ENCODE measurements at regions not wholly inside any gene's neighbourhood (a gene's known extent, or its start where the extent isn't known, plus 50 kb on each side); places are given as distances from the start of the nearest gene placed in this dataset.

DNA sequence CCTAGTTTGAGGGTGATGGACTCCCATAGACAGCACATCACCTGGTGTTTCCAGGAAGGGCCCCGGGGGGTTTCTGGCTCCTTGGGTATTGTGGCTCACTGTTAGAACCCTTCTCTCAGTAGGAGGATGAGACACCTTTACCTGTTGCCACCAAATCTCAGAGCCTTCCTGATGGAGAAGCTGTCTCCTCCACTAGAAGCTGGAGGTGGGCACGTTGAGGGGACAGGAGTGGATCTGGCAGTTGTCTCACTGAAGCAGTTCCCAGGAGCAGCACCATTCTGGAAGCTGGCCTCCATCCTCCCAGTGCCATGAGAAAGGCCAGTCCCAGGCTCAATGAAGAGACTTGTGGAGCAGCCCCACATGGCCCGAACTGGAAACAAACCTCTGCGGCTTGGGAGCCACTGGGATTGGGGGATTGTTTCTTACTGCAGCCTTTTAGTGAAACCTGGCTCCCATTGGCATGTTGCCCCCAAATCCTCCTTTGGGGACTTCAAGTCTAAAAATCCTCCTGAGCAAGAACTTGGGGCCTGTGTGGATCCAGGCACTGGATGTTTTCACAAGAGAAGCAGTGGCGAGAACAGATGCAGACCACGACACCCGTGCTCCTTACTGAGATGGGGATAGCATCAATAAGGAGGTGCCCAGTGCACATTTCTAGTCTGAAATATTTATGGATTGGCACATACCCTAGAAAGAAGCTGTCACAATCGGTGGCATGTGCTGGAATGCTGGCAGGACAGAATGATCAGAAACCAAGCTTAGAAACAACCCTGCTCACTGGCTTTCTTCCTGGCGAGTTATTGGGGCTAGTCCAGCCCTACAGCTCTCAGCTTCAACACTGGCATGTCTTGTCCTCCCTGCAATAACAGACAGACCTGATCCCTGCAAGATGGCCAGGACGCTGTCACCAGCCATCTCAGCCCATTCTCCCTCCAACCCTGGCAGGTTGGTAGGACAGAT lies 223.7 kb upstream of the AJAP1 start:
- DNase-seq (ENCODE audit: low spot score), result no peak

DNA sequence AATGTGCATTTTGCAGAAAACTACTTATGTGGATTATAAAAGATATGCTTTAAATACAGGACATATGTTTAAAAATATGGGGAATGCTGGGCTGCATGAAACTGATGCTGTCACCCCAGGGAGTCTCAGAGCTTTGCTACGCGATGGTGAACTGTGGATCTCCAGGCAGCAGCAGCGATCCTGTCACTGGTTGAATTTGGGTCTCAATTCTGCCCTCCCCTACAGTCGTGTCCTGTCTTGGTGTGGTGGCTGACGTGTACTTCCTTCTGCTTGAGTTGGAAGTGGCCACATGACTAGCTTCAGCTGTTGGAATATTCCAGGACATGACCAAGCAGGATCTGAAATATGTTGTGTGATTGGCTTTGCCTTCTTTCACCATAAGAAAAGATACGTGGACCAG lies 222.9 kb upstream of the AJAP1 start:
- no peak for DNase-seq (ENCODE audit: low spot score)

DNA sequence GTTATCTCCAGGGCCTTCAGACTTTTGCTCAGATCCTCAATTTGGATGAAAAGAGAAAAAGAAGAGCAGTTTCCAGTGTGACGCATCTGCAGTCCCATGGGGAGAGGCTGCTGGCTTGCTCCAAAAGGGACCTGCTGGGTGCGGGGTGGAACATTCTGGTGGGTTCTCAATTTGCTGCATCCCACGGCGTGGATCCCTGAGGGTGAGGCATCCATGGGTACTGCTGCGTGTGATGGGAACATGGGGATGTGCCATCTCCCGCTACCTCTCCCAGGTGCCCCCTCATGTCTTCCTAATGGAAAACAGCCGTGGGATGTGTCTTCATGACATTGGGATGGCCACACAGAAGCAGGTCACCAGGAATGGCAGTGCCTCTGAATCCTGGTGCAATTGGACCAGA lies 221.3 kb upstream of the AJAP1 start:
- no peak for DNase-seq (ENCODE audit: low spot score)

DNA sequence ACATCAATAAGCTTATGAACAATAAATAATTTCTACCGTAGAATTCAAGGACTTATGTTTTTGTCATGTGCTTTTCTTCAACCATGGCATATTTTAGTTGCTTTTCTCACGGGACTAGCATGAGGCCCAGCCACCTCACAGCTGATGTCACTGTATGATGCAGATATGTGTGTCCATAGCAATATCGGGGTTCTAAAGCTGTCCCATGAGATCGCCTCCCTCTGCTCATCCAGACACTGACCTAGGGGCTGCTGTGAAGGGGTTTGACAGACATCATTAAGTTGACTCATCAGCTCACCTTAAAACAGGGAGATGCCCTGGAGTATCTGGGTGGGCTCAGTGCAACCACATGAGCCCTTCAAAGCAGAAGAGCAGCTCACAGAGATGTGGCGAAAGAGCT lies 210.3 kb upstream of the AJAP1 start:
- no peak for DNase-seq (ENCODE audit: low spot score)

DNA sequence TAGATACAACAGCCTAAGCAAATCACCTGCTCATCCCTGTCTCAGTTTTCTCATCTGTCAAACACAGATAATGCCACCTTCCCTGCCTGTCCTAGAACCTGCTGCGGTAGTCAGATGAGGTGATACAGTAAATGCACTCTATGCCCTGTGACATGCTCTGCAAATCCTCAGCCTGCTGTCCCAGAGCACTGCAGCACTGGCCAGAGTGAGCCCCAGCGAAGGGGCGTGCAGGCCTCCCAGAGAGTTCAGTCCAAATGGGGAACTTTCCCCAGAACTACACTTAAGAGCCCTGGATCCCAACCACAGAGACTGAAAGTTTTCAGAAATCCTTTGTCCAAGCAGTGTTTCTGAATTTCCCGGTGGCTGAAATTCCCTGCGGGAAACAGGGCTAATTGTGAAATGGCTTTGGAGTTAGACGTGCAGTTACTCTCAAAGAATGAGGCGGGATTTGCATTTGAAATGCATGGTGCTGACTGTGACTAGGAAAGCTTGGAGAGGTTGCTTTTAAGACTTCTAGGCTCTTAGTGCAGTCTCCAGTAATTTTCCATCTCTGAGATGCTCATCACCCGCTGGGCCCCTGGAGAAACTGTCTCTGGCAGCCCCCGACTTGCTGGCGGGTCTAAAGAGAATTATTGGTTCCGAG lies 206.5 kb upstream of the AJAP1 start:
- no peak for DNase-seq (ENCODE audit: low spot score)

DNA sequence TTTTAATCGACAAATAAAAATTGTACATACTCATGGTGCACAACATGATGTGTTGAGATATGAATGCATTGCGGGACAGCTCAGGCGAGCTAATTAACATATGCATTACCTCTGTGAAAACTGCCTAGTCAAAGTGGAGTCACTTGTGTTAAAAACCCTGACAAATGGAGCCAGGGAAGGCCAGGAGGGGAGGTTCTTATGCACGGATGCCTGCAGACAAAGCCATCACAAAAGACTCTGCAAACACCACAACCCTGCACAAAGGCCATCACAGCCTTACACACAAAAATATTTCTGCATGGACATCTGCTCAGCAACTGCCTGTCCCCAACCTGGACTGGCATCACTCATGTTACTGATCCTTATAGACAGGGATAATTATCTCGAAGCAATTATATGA lies 204.4 kb upstream of the AJAP1 start:
- DNase-seq (ENCODE audit: low spot score), result no peak

DNA sequence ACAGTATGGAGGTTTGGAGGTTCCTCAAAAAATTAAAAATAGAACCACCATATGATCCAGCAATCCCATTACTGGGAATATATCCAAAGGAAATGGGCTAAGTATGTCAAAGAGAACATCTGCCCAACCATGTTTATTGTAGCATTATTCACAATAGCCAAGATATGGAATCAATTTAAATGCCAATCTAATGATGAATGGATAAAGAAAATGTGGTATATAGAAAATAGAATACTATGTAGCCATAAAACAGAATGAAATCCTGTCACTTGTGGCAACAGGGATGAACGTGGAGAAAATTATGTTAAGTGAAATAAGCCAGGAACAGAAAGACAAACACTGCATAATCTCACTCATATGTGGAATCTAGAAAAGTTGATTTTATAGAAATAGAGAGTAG lies 201.7 kb upstream of the AJAP1 start:
- DNase-seq (ENCODE audit: low spot score), result no peak

DNA sequence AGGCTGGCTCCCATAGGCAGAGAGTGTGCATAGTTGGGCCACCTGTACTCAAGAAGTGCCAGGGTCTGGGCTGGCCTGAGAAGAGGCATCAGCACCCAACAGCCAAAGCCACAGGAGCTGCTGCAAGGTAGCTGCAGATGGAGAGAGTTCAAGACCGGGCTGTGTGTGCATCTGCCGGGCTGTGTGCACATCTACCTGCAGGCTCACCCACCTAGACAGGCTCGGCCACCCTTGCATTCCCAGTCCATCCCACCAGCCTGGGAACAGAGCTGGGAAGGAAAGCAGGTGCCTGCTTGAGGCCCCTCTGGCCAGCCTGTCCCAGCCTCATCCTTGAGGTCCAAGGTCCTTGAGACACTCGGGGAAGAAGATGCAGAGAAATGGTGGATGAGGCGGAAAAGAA lies 194.4 kb upstream of the AJAP1 start:
- DNase-seq (ENCODE audit: low spot score), result no peak

DNA sequence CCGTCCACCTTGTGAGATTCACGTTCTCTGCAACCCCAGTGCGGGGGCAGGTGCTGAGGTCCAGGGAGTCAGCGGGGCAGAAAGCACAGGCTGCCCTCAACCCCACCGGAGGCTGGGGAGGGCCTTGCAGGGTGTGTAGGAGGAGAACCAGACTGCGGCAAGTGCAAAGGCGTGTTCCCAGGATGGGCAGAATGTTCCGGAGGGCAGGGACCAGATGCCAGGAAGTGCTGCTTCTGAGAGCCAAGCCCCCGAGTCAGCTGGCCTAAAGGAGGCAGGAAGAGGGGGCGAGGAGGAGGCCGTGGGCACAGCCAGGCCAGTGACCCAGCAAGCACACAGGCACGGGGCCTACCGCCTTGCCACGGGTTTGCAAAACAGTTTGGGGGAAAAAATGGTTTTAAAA lies 193.8 kb upstream of the AJAP1 start:
- DNase-seq (ENCODE audit: low spot score), result no peak

DNA sequence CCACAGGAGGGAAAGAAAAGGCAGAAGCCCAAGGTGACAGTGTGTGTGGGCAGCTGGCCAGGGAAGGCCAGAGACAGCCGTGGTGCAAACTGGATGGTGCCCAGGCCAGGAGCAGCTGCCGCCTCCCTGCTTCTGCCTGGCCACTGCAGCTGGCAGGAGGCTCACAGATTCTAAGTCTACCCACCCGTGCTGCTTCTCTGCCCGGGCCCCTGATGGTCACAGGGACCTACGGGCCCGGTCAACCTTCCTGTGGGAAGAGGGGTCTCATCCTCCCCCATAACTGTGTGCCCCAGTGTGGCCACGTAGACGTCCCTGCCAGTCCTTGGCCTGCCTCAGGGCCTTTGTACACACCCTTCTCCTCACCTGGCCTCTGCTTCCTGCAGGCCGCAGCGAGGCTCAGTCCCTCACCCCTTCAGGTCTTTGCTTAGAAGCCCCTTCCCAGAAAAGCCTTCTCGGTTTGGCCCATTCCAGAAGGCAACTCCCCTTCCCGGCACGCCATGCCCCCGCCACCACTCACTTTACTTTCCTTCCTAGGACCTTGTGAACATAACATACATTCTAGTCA lies 192.6 kb upstream of the AJAP1 start:
- no peak for DNase-seq (ENCODE audit: low spot score)

DNA sequence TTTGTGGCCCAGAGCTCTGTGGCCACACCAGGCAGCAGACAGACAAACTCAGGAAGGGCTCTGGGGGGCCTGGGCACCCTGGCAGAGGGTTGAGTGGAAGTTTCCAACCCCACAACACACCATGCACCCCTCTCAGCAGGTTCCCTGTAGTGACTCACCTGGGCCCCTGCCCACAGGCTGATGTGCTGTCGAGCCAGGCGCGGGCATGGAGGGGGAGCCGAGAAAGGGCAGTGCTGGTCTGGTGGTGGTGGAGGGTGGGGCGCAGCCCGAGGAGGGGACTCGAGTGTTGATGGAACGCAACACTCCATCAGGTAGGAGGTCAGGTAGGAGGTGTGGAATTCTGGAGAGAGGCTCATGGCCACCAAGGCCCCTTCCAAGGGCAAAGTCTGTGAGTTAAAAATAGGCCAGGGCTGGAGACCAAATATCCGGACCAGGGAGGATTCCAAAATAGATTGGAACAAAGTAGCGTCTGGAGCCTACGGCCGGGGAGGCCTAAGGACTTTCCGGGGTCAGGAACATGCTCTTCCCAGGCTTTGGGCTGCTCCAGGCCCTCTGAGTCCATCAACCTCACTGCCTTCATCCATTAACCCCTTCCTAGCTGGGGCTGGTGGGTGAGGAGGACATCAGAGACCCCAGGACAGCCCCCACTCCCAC lies 191.5 kb upstream of the AJAP1 start:
- DNase-seq (ENCODE audit: low spot score), result no peak

DNA sequence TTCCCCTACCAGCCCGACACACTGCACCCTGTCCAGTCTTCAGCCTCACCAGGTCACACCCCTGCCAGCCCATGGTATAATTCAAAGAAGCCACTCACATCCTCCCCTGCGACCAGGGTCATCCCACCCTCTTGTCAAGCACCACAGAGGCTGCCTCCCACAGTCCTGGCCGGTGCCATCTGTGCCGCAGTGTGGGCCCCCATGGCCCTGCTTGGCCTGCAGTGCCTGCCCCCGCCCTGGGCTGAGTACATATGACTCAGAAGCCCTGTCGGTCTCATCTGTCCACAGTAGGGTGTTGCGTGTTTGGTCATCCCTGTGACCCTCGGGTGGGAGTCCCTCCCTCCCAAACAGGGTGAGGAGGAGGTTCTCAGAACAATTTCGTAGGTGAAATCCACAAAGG lies 190.8 kb upstream of the AJAP1 start:
- no peak for DNase-seq (ENCODE audit: low spot score)

DNA sequence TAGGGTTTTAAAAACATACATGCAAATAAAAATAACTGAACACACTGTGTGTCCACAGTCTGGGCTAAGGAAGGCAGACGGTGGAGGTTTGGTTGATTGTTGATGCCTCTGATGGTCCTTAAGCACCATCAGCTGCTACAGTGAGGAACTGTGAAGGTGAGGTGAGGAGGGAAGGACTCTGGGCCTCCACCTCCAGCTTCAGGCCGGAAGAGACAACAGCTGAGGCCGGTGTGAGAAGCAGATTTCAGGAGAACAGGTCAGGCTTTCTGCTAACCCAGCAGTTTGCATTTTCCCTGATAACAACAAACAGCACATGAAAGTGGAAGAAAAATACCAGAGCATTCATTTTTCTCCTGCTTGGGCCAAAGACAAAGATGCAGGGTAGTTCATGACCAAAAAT lies 189.9 kb upstream of the AJAP1 start:
- no peak for DNase-seq (ENCODE audit: low spot score)

DNA sequence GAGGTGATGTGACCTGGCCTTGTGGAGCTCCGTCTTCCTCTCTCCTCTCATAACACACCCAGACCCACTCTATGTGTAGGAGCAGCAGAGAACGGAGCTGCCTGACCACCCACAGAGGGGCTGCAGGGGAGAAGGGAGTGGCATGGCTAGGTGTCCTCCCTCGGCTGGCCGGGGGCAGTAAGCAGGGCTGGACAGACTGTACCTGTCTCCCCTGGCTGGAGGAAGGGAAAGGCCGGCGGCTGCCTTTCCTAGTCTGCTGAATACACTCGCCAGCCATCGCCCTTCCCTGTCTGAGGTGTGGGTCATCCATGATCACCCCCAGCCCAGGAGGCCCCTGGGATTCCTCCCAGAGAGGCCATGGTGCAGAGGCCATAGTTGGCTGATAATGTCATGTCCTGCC lies 187.2 kb upstream of the AJAP1 start:
- no peak for DNase-seq (ENCODE audit: low spot score)

DNA sequence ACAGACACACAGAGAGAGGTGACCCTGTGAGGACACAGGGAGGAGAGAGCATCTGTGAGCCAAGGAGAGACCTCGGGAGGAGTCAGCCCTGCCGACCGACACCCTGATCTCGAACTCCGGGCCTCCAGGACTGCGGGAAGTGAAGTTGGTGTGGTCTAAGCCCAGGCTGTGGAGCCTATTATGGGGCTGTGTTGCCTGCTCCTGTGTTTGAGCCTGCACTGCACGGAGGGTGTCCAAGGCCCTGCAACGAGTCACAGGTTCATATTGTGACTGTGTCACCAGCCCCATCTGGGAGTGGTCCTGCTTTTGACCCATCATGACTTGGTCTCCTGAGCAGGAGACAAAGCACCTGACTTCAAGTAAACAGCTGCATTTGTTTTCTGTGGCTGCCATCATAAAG lies 186.0 kb upstream of the AJAP1 start:
- DNase-seq (ENCODE audit: low spot score), result no peak

DNA sequence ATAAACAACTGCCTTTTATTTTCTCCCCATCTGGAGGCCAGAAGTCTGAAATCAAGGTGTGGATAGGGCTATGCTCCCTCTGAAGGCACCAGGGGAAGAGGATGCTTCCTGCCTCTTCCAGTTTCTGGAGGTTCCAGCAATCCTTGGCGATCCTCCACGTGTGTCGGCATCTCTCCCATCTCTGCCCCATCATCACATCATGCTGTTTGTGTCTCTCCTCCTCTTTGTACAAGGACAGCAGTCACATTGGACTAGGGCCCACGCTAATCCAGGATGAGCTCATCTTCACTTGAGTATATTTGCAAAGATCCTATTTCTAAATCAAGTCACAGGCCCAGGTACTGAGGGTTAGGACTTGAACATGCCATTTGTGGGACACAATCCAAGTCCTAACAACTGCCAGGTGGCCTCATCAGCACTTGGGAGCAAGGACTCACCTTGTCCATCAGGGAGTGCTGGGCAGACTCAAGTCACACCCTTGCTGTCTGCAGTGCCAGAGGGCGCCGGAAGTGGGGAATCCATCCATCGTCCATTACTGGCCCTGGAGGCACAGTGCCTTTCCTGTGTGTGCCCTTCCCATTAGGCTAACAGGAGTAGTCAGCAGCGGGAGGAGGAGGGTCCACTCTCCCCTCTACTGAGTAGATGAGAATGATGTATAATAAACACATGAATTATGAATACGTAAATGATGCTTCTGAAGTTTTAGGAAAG lies 185.4 kb upstream of the AJAP1 start:
- DNase-seq (ENCODE audit: low spot score), result no peak

DNA sequence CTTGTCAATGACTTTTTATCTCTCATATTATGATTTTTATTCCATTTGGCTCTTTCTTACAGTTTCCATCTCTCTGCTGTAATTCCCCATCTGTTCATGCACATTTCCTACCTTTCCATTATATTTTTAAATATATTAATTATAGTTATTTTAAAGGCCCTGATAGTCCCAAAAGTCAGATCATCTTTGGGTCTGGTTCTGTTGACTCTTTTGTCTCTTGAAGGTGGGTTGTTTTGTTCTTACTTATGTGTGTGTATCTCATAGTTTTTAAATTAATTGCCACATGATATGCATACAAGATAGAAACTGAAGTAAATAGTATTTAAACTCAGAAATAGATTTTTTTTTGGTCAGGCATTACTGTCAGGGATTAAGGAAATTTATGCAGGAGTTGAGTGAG lies 178.0 kb upstream of the AJAP1 start:
- DNase-seq (ENCODE audit: low spot score), result no peak

DNA sequence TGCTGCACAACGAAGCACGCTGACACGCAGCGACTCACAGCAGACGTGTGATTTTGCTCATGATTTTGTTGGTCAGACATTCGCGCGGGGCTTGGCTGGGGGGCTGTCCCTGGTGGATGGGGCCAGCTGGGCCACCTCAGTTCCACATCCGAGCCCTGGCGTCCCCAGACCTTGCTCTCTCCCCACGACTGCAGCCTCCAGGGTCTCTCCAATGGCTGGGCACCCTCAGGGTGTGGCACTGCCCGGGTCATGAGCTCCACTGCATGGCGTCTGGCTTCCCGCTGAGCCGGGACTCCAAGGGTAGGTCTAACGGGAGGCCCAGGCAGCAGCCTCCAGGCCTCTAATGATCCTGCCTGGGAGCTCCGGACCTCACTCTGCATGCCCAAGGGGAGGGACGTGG lies 173.0 kb upstream of the AJAP1 start:
- DNase-seq (ENCODE audit: low spot score), result no peak

DNA sequence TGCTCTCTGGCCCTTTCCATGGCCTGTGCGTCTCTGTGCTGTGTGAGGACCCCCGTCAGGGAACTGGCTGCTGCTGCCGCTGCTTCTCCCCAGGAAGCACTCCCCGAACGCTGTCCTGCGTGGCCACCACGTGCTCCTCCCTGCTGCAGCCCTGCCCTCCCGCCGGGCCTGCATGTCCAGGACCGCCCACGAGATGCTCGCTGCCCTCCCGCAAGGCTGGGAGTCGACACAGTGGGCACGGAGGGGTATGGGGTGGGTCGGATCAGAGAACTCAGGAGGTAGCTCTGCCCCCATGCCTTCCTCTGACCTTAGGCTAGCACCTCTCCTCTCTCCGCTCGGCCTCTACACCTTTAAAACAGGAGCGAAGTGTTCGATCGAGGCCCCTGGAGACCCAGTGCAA lies 171.9 kb upstream of the AJAP1 start:
- no peak for DNase-seq (ENCODE audit: low spot score)

DNA sequence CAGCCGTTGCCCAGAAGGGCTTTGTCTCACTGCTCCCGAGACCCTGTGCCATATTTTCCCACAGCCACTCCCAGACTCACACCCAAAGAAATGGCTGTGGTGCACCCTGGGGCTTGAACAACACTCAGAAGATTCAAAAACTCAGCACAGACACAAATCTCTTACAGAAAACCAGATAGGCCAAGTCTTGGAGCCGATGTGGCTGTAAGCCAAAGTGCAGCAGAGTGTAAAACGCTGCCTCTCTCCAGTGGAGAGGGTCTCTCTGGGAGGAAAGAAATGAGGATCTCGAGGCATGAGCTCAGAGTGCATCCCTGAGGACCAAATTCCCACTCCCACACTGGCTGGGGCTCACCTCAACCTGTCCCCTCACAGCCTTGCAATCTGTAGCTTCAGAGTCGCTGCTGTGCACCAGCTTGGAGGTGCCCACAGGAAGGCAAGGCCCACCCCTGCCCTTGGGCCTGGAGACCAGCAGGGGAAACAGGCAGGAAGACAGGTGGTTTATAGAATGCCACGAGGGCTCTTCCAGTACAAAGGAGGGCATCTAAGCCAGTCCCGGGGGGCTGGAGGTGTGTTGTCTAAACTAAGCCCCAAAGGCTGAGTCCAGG lies 171.3 kb upstream of the AJAP1 start:
- DNase-seq (ENCODE audit: low spot score), result no peak

DNA sequence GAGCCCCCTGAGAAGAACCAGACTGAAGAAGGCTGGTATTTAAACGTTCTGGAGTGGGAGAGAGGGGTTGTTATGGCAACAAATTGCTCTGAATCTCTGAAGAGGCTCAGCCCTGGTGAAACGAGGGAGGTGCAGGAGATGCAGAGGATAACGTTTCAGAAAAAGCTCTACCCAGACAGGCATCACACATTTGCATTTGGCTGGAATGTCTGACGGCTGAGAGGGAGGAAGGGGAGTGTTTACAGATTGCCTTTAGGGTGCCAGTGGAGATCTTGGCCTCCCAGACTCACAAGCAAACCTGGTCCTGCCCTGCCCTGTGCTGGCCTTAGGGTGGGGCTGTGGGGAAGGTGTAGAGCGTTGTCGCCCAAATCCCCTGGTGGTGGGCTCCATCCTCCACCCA lies 169.0 kb upstream of the AJAP1 start:
- DNase-seq (ENCODE audit: low spot score), result no peak

DNA sequence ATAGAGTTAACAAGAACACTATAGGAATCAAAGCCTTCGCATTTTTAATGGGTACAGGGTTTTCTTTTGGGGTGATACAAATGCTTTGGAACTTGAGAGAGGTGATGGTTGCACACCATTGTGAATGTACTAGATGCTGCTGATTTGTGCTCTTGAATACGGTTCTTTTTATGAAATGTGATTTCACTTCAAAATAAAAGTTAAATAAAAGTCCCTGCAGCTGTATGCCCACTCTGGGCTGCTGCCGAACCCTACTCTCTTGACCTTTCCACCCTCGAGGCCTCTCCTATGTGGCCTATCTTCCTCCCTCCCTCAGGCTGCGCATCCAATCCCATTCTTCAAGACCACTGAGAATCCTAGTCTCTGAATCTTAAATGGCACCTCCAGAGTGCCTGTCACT lies 168.5 kb upstream of the AJAP1 start:
- DNase-seq (ENCODE audit: low spot score), result no peak

Measured in CD4-positive, alpha-beta T cell treated with Interleukin-15 for 4 hours (primary cell).